Hematopoietic multipotent progenitor cell treated with erythropoietin and hydrocortisone succinate and interleukin-3 and kit ligand, for 6 days (in vitro differentiated cells): ENCODE measurements at regions not wholly inside any gene's neighbourhood (a gene's known extent, or its start where the extent isn't known, plus 50 kb on each side); places are given as distances from the start of the nearest gene placed in this dataset.

Source experiments
- DNase-seq: peaks from one replicate; pipeline ENCODE4 v3.0.0-alpha.2; 2015

DNA sequence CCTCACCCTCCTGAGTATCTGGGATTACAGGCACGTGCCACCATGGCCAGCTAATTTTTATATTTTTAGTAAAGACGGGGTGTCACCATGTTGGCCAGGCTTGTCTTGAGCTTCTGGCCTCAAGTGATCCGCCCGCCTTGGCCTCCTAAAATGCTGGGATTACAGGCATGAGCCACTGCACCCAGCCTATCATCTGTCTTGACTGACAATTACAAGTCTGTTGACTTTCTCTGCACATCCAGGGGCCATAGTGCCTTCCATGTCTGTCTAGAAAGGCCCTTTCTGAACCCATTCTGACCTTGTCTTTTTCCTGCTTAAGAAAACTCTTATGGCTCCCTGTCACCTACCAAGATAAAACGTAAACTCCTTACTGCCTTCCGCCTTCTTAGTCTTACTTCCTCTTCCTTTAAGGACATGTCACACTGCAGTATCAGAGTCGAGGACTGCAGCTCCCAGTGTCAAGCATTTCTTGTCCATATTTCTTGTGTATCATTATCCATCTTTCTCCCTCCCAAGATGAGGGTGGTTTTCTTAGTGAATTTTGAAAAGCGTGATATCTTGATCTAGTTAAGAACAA, 49.9 kb upstream of the SHB start:
- DNase-seq, result no peak
